IPS-15b (cell line): ENCODE measurements at regions not wholly inside any gene's neighbourhood (a gene's known extent, or its start where the extent isn't known, plus 50 kb on each side); places are given as distances from the start of the nearest gene placed in this dataset.

ENCODE experiments used
- H3K27me3 ChIP-seq: one replicate; pipeline ENCODE4 v1.6.1; 2013; ENCODE audit warnings: low read length; ENCODE audit not compliant: control insufficient read depth, insufficient read depth
- H3K36me3 ChIP-seq: one replicate; pipeline ENCODE4 v1.6.1; 2013; ENCODE audit warnings: low read length; ENCODE audit not compliant: control insufficient read depth, insufficient read depth
- H3K4me1 ChIP-seq: one replicate; pipeline ENCODE4 v1.6.1; 2013; ENCODE audit warnings: mild to moderate bottlenecking, low read length; ENCODE audit not compliant: control insufficient read depth, insufficient read depth
- H3K4me3 ChIP-seq: one replicate; pipeline ENCODE4 v1.5.1; 2013; ENCODE audit warnings: low read depth, low read length
- H3K9ac ChIP-seq: one replicate; pipeline ENCODE4 v1.6.1; 2013; ENCODE audit warnings: low read depth, mild to moderate bottlenecking, low read length
- H3K9me3 ChIP-seq: one replicate; pipeline ENCODE4 v1.6.1; 2013; ENCODE audit warnings: mild to moderate bottlenecking, low read length; ENCODE audit not compliant: control insufficient read depth, insufficient read depth

DNA sequence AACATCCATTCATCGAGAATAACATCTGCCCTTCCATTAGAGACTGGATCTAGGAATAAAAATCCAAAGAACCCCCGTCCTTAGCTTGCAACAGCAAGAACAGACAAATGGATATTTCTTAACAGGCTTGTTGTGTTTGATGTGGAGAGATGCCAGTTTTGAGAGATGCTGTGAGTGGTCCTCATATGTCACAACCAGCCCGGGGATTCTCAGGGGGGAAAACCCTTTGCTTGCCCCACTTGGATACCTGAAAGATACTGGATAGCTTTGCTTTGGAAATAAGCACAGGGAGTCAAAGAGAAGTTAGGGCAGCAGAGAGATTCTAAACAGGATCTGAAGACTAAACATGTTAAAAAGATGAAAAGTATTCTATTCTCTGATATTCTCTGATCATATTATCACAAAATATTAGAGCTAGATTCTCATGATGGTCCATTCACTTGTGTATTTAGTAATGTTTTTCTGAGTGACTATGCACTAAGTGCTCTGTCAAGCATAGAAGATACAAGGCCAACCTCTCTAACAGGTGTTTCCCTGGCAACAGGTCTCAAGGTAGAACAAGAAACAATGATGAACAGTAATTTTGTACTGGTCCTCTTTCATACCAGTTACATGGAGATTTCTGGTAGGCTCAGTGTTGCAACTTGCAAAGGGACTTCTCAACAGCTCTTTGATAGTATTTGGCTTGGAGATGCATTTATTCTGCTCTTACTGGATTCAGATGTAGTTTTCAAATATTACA is 348.2 kb downstream of the MYCN start:
- no peaks in the 10 kb centered on the region for H3K27me3 ChIP-seq
- no peaks in the 10 kb centered on the region for H3K36me3 ChIP-seq
- no peak overlapping the region for H3K4me3 ChIP-seq
- no peak overlapping the region for H3K9ac ChIP-seq
- no peaks in the 10 kb centered on the region for H3K4me1 ChIP-seq
- H3K9me3 ChIP-seq = no peaks in the 10 kb centered on the region

DNA sequence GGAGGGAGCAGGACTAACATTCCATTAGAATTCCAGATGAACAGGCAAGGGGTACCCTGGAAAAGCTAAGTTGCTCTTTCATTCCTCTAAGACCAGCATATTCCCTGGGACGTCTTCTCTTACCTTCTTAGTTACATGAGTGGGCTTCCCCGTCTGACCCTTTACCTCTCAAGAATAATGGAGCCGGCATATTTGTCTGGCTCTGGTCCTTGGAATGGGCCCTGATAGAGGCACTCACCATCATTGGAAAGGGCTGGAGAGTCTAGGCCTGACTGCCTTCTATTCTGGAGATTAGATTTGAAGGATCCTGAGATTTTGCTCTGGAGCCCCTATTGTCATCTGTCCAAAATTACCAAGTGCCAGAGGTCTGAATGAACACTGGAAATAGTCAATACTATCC is 347.5 kb downstream of the MYCN start:
- H3K27me3 ChIP-seq = no peaks in the 10 kb centered on the region
- no peak overlapping the region for H3K9ac ChIP-seq

DNA sequence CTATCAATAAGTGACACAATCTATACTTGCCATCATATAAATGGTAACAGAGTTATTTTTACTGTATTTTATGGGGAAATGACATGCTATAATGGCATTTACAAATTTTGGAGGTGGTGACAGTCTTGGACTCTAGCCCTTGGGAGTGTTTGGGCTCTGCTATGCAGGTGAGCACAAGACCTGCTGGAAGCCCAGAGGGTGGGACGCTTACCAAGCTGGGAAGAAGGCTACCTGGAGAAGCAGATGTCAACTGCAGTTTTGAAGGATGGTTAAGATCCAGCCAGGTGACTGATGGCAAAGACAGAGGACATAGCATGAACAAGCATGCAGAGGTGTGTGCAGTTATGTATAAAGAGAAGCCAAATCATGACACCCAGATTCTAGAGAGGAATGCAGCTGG is 346.9 kb downstream of the MYCN start:
- H3K9ac ChIP-seq = no peak overlapping the region
- no peak overlapping the region for H3K4me3 ChIP-seq
- no peaks in the 10 kb centered on the region for H3K36me3 ChIP-seq
- H3K9me3 ChIP-seq = no peaks in the 10 kb centered on the region
- H3K4me1 ChIP-seq = no peaks in the 10 kb centered on the region
- no peaks in the 10 kb centered on the region for H3K27me3 ChIP-seq

More for the DNA sequence above, 347.5 kb downstream of the MYCN start:
- no peaks in the 10 kb centered on the region for H3K4me1 ChIP-seq
- no peaks in the 10 kb centered on the region for H3K36me3 ChIP-seq
- no peaks in the 10 kb centered on the region for H3K9me3 ChIP-seq
- H3K4me3 ChIP-seq = no peak overlapping the region

DNA sequence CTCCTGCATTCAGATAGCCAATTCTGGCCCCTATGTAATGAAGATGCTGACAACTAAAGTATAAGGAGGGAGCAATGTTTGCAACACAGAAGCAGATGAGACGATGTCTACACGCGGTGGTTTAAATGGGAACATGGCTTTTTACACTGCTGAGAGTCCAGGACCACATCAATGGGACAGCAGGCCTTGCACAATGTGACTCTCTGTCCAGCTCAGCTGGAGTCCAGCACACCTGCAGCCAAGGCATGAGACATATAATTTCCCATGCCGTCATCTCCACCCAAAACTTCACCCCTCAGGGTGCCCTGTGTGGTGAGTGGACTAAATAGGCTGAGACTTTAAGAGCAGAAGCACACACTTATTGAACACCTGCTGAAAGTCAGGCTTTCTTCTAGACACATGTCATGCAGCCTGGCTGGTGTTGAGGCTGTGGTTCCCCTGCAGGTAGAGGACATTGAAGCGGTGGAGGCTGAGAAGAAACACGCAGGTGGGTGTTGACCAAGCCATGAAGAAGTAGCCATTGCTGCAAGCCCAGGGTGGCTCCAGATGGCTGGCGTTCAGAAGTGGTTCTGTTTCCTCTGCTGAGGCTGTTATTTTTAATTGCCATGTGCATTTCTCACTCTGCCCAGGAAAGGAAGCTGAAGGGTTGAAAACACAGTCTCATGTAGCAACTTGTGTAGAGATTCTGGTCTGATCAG is 345.6 kb downstream of the MYCN start:
- no peaks in the 10 kb centered on the region for H3K4me1 ChIP-seq
- no peaks in the 10 kb centered on the region for H3K9me3 ChIP-seq
- no peak overlapping the region for H3K9ac ChIP-seq
- no peaks in the 10 kb centered on the region for H3K36me3 ChIP-seq
- H3K4me3 ChIP-seq = no peak overlapping the region
- H3K27me3 ChIP-seq = no peaks in the 10 kb centered on the region

DNA sequence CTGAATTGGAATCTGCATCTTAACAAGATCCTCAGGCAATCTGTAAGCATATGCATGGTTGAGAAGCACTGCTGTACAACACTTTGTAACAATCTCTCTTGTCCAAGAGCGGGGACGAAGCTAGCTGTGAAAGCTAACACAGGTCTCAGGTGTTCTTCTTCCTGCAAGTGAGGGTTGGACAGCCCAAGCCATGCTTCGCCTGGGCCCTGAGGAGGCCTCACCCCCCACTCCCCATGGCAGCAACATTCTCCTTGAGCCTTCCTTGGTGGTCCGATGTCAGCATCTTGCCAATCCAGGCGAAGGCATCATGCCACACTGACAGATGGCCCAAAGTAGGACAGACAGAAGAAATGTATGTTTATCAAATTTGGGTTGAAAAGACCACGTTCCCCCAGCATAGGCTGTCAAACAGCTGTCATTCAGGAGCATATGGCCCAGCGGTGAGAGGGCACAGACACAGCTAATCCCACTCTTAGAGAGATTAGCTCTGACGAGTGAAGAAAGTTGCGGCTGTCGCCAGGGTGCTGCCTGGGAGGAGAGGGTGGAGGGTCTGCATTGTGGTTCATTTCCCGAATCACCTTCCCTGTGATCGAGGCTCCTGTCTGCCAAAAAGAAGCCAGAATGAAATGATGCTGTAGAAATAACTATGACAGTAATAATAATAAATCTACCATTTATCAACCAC is 344.7 kb downstream of the MYCN start:
- no peak overlapping the region for H3K4me3 ChIP-seq
- no peak overlapping the region for H3K9ac ChIP-seq
- no peaks in the 10 kb centered on the region for H3K36me3 ChIP-seq
- H3K9me3 ChIP-seq = no peaks in the 10 kb centered on the region
- no peaks in the 10 kb centered on the region for H3K4me1 ChIP-seq
- H3K27me3 ChIP-seq = no peaks in the 10 kb centered on the region

DNA sequence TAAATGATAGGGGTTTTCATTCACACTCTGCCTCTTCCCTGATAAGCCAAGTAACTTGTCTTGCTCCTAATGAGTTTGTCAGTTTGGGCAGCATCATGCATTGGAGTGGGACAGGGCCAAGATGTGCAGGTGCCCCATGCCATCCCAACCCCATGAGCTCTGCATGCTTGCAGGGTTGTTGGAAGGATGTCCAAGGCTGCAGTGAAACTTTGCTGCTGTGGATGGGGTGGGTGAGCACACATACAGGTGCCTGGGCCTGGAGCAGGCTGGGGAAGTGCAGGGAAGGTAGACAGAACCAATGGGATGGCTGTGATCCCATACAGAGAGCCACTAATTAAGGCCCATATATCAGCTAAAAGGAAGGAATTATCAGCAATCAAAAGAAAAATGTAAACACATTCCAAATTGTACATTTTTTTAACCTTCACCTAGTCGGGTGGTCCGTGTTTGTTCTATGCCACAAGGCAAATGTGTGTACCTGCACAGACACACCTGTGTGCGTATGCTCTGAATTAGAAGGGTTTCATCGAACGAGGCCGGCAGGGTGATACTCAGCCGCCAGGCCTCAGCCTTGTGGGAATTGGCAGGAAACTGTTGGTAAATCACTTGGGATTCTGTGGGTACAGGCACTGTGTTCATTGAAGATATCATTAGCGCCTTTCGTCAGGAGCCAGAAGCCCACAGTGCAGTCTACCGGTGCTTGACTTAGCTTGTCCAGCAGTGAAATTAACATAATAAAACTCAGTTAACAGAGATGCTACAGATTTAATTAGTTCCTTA is 342.9 kb downstream of the MYCN start:
- Histone ChIP-seq H3K9me3 (no peaks in the 10 kb centered on the region), H3K27me3 (no peaks in the 10 kb centered on the region), H3K4me3 (no peak overlapping the region), H3K36me3 (no peaks in the 10 kb centered on the region), H3K4me1 (no peaks in the 10 kb centered on the region), H3K9ac (no peak overlapping the region)

DNA sequence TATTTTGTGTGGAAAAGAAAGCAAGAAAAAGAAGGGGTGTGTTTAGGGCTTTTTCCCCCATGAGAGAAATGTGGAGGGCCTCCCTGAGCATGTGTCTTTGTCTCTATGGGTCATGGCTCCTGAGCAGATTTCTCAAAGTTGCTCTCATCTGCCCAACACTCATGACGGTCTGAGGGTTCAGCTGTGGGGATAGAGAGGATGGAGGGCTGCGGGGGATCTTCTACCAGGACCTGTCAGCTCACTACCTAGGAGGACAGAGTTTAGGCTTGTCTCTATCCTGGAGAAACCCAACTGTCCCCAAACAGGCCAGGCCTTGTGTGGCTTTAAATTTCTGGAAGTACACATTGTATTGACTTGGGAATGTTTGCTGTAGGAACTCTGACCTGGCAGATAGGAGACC is 342.2 kb downstream of the MYCN start:
- Histone ChIP-seq H3K36me3 (no peaks in the 10 kb centered on the region), H3K27me3 (no peaks in the 10 kb centered on the region), H3K9me3 (no peaks in the 10 kb centered on the region), H3K9ac (no peak overlapping the region), H3K4me1 (no peaks in the 10 kb centered on the region), H3K4me3 (no peak overlapping the region)

DNA sequence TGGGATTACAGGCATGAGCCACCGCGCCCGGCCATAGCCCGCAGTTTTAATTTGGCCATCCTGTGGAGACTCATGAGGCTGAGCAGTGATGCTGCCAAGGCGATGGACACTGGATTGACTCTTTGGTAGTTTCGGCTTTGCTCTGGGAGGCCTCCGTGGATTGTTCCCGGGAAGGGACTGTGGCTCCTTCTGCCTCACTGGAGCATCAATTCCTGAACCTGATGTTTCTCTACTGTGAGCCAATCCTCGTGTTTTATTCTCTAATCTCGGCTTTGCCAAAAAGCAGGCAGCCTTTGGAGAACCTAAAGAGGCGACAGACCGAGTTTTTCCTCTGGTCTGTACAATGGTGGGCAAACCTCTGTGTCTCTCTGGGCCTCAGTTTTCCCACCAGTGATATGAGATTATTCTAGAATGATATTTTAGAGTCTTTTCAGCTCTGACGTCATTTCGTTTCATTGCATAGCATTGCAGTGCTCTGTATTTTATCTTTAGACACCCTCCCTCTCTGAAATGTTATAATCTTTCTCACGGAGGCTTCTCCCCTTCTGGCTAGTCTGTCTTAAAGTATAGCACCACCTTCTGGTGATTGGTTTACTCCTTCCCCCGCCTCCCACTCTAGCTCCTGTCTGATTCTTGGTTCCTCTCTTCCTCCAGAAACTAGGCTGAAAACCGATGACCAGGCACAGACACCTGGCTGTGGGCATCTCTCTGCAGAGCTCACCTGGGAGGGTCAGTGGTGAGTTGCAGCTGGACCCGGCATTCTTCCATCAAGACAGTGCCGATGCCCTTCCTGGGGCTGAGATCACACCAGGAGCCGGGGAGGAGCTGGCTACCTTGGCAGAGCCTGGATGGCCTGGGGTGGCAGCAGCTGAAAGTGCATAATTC is 341.3 kb downstream of the MYCN start:
- Histone ChIP-seq H3K9me3 (no peaks in the 10 kb centered on the region), H3K4me3 (no peak overlapping the region), H3K4me1 (no peaks in the 10 kb centered on the region), H3K27me3 (no peaks in the 10 kb centered on the region), H3K36me3 (no peaks in the 10 kb centered on the region), H3K9ac (no peak overlapping the region)

DNA sequence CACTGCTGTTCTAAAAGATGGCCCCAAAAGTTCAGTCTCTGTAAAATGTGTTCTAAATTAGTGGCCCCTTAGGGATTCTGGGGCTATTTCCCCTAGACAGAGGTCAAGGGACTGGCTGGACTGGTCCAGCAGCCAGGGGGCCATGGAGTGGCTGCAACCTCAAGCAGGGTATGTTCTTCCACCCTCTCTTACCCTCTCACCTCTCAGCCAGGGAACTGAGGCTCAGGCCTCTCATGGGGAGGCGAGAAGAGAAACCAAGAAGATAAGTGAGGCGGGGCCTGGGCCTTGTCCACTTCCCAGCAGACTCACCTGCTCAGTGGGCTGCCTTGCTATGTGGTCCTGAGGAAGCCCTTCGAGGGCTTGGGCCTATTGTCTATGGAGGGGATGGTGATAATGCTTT is 339.7 kb downstream of the MYCN start:
- H3K9me3 ChIP-seq = no peaks in the 10 kb centered on the region
- no peaks in the 10 kb centered on the region for H3K27me3 ChIP-seq
- no peaks in the 10 kb centered on the region for H3K36me3 ChIP-seq
- H3K4me3 ChIP-seq = no peak overlapping the region
- no peaks in the 10 kb centered on the region for H3K4me1 ChIP-seq
- H3K9ac ChIP-seq = no peak overlapping the region

DNA sequence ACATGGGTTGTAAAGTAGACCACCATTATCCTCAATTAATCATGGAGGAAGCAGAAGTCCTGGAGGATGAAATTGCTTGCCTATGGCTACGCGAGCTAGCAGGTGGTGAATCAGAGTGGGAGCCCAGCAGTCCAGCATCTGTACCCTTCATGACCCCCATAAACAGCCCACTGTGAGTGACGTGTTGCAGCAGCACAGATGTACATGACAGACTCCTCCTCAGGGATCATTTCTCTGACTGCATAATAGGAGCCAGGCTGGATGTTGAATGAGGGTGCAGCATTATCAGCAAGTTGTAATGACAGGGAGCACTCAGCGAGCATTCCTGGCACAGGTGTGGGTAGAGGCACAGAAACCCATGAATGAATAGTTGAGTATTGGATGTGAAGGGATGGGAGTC is 339.3 kb downstream of the MYCN start:
- Histone ChIP-seq H3K9me3 (no peaks in the 10 kb centered on the region), H3K4me1 (no peaks in the 10 kb centered on the region), H3K27me3 (no peaks in the 10 kb centered on the region), H3K9ac (no peak overlapping the region), H3K36me3 (no peaks in the 10 kb centered on the region), H3K4me3 (no peak overlapping the region)

DNA sequence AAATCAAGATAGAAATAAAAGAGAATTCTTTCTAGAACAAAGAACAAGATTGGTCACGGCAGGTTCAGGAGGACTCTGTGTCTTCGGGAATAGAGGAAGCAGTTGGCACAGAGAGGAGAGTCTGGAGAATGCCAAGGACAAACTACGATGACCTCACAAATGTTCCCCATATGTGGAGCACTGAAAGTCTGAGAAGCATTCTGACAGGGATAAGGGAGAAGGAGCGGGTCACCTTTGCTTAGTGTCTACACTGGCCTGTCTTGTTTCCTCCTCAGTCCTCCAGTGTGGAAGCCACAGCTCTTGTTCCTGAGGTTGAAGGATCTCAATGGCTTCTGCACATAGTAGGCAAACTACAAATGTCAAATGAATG is 338.8 kb downstream of the MYCN start:
- Histone ChIP-seq H3K4me1 (no peaks in the 10 kb centered on the region), H3K9me3 (no peaks in the 10 kb centered on the region), H3K27me3 (no peaks in the 10 kb centered on the region), H3K36me3 (no peaks in the 10 kb centered on the region), H3K4me3 (no peak overlapping the region), H3K9ac (no peak overlapping the region)
